A673 (cell line): ENCODE measurements at regions not wholly inside any gene's neighbourhood (a gene's known extent, or its start where the extent isn't known, plus 50 kb on each side); places are given as distances from the start of the nearest gene placed in this dataset.

Experiments used
- CTCF ChIP-seq: fragments of 300-800, 200-600 bp; sonication (generic); conservative IDR thresholded peaks from 2 replicates; pipeline ENCODE4 v1.5.1; 2017; ENCODE audit warnings: low read depth, mild to moderate bottlenecking, antibody characterized with exemption, low read length, moderate library complexity, mixed read lengths
- EZH2 ChIP-seq: fragments of 200-600 bp; sonication (generic); IDR thresholded peaks from 2 replicates; pipeline ENCODE4 v1.6.1; 2017; ENCODE audit warnings: borderline replicate concordance, low read depth, mild to moderate bottlenecking, mixed read lengths, antibody characterized with exemption, low read length; ENCODE audit not compliant: poor library complexity, severe bottlenecking

GRCh38 chr11:116301141-116301540 is 471.6 kb downstream of the BUD13 start:
- TF ChIP-seq CTCF (no peak), EZH2 (no peak)
